ENCODE measurements at regions not wholly inside any gene's neighbourhood (a gene's known extent, or its start where the extent isn't known, plus 50 kb on each side); places are given as distances from the start of the nearest gene placed in this dataset.

GRCh38 chr4:125091101-125091500 is 223.7 kb upstream of the FAT4 start:
- peaks cover 0 to 3% of the 10 kb centered on the region in 2 donors for H3K9me3 Mint-ChIP-seq
- H3K4me3 Mint-ChIP-seq, result no peak overlapping the region
- no peak overlapping the region for H3K27ac Mint-ChIP-seq
- ATAC-seq (replicated peaks in 1 of 2) (no peak), DNase-seq (no peak)
- H3K4me1 Mint-ChIP-seq (ENCODE audit: low read depth), result no peaks in the 10 kb centered on the region
- no peaks in the 10 kb centered on the region for H3K27me3 Mint-ChIP-seq (ENCODE audit: low read depth)
- H3K36me3 Mint-ChIP-seq (ENCODE audit: insufficient read depth in 2 of 2), result no peaks in the 10 kb centered on the region

GRCh38 chr4:125084608-125085007 is 230.1 kb upstream of the FAT4 start:
- Mint-ChIP-seq H3K27me3 (ENCODE audit: low read depth) (no peaks in the 10 kb centered on the region), H3K4me1 (ENCODE audit: low read depth) (no peaks in the 10 kb centered on the region), H3K4me3 (no peak overlapping the region), H3K36me3 (ENCODE audit: insufficient read depth in 2 of 2) (no peaks in the 10 kb centered on the region), H3K27ac (no peak overlapping the region), H3K9me3 (peaks cover 3 to 5% of the 10 kb centered on the region in 2 donors)
- no peak for ATAC-seq (replicated peaks in 1 of 2)
- DNase-seq, result no peak

GRCh38 chr4:125082729-125083417 is 231.9 kb upstream of the FAT4 start:
- no peak for ATAC-seq (replicated peaks in 1 of 2)
- H3K4me1 Mint-ChIP-seq (ENCODE audit: low read depth), result no peaks in the 10 kb centered on the region
- DNase-seq, result no peak
- H3K9me3 Mint-ChIP-seq, result peaks cover 3 to 5% of the 10 kb centered on the region in 2 donors
- H3K36me3 Mint-ChIP-seq (ENCODE audit: insufficient read depth in 2 of 2), result no peaks in the 10 kb centered on the region
- H3K27me3 Mint-ChIP-seq (ENCODE audit: low read depth), result no peaks in the 10 kb centered on the region
- H3K27ac Mint-ChIP-seq, result no peak overlapping the region
- no peak overlapping the region for H3K4me3 Mint-ChIP-seq

- no peaks in the 10 kb centered on the region for H3K4me1 Mint-ChIP-seq (ENCODE audit: low read depth)
- H3K4me3 Mint-ChIP-seq, result no peak overlapping the region
- no peak for ATAC-seq (replicated peaks in 1 of 2)
- H3K27me3 Mint-ChIP-seq (ENCODE audit: low read depth), result no peaks in the 10 kb centered on the region
- no peaks in the 10 kb centered on the region for H3K36me3 Mint-ChIP-seq (ENCODE audit: insufficient read depth in 2 of 2)
- peaks cover 2 to 5% of the 10 kb centered on the region in 2 donors for H3K9me3 Mint-ChIP-seq
- H3K27ac Mint-ChIP-seq, result no peak overlapping the region
- no peak for DNase-seq
Observed at GRCh38 chr4:125072269-125072668, 242.5 kb upstream of the FAT4 start.

- no peak for ATAC-seq (replicated peaks in 1 of 2)
- H3K9me3 Mint-ChIP-seq, result peaks cover 4 to 9% of the 10 kb centered on the region in 2 donors
- DNase-seq, result no peak
- H3K4me3 Mint-ChIP-seq, result no peak overlapping the region
- H3K4me1 Mint-ChIP-seq (ENCODE audit: low read depth), result no peaks in the 10 kb centered on the region
- H3K27ac Mint-ChIP-seq, result no peak overlapping the region
- H3K36me3 Mint-ChIP-seq (ENCODE audit: insufficient read depth in 2 of 2), result peaks cover 0 to 2% of the 10 kb centered on the region in 2 donors
- H3K27me3 Mint-ChIP-seq (ENCODE audit: low read depth), result no peaks in the 10 kb centered on the region
Observed at GRCh38 chr4:125070861-125071260, 243.9 kb upstream of the FAT4 start.

GRCh38 chr4:125062115-125063050 is 252.4 kb upstream of the FAT4 start:
- H3K36me3 Mint-ChIP-seq (ENCODE audit: insufficient read depth in 2 of 2), result peaks cover 0 to 2% of the 10 kb centered on the region in 2 donors
- no peak for ATAC-seq (replicated peaks in 1 of 2)
- no peak overlapping the region for H3K4me3 Mint-ChIP-seq
- H3K27ac Mint-ChIP-seq, result no peak overlapping the region
- H3K27me3 Mint-ChIP-seq (ENCODE audit: low read depth), result no peaks in the 10 kb centered on the region
- DNase-seq, result no peak
- peaks cover 2 to 3% of the 10 kb centered on the region in 2 donors for H3K9me3 Mint-ChIP-seq
- no peaks in the 10 kb centered on the region for H3K4me1 Mint-ChIP-seq (ENCODE audit: low read depth)

GRCh38 chr4:125060376-125060775 is 254.4 kb upstream of the FAT4 start:
- H3K4me1 Mint-ChIP-seq (ENCODE audit: low read depth), result no peaks in the 10 kb centered on the region
- ATAC-seq (replicated peaks in 1 of 2), result no peak
- H3K27me3 Mint-ChIP-seq (ENCODE audit: low read depth), result no peaks in the 10 kb centered on the region
- no peaks in the 10 kb centered on the region for H3K9me3 Mint-ChIP-seq
- DNase-seq, result no peak
- no peak overlapping the region for H3K4me3 Mint-ChIP-seq
- H3K27ac Mint-ChIP-seq, result no peak overlapping the region
- H3K36me3 Mint-ChIP-seq (ENCODE audit: insufficient read depth in 2 of 2), result no peaks in the 10 kb centered on the region

- H3K27me3 Mint-ChIP-seq (ENCODE audit: low read depth), result no peaks in the 10 kb centered on the region
- H3K4me3 Mint-ChIP-seq, result no peak overlapping the region
- no peaks in the 10 kb centered on the region for H3K4me1 Mint-ChIP-seq (ENCODE audit: low read depth)
- H3K9me3 Mint-ChIP-seq, result peaks cover 3 to 7% of the 10 kb centered on the region in 2 donors
- DNase-seq (no peak), ATAC-seq (replicated peaks in 1 of 2) (no peak)
- H3K36me3 Mint-ChIP-seq (ENCODE audit: insufficient read depth in 2 of 2), result no peaks in the 10 kb centered on the region
- no peak overlapping the region for H3K27ac Mint-ChIP-seq
Observed at GRCh38 chr4:125049711-125050110, 265.0 kb upstream of the FAT4 start.

- ATAC-seq (replicated peaks in 1 of 2) (no peak), DNase-seq (no peak)
- Mint-ChIP-seq H3K27me3 (ENCODE audit: low read depth) (no peaks in the 10 kb centered on the region), H3K4me1 (ENCODE audit: low read depth) (no peaks in the 10 kb centered on the region), H3K27ac (no peak overlapping the region), H3K4me3 (no peak overlapping the region), H3K9me3 (peaks cover 4 to 7% of the 10 kb centered on the region in 2 donors), H3K36me3 (ENCODE audit: insufficient read depth in 2 of 2) (no peaks in the 10 kb centered on the region)
Observed at GRCh38 chr4:125045311-125045710, 269.4 kb upstream of the FAT4 start.

- no peak overlapping the region for H3K27ac Mint-ChIP-seq
- peaks cover 4 to 7% of the 10 kb centered on the region in 2 donors for H3K9me3 Mint-ChIP-seq
- no peaks in the 10 kb centered on the region for H3K36me3 Mint-ChIP-seq (ENCODE audit: insufficient read depth in 2 of 2)
- no peak overlapping the region for H3K4me3 Mint-ChIP-seq
- no peaks in the 10 kb centered on the region for H3K4me1 Mint-ChIP-seq (ENCODE audit: low read depth)
- H3K27me3 Mint-ChIP-seq (ENCODE audit: low read depth), result no peaks in the 10 kb centered on the region
- no peak for ATAC-seq (replicated peaks in 1 of 2)
- DNase-seq, result no peak
Observed at GRCh38 chr4:125044886-125045285, 269.9 kb upstream of the FAT4 start.

- Mint-ChIP-seq H3K27ac (no peak overlapping the region), H3K27me3 (ENCODE audit: low read depth) (no peaks in the 10 kb centered on the region), H3K36me3 (ENCODE audit: insufficient read depth in 2 of 2) (no peaks in the 10 kb centered on the region), H3K4me1 (ENCODE audit: low read depth) (no peaks in the 10 kb centered on the region), H3K4me3 (no peak overlapping the region), H3K9me3 (peaks cover 4% of the 10 kb centered on the region in 2 donors)
- no peak for ATAC-seq (replicated peaks in 1 of 2)
- DNase-seq, result no peak
Observed at GRCh38 chr4:125043486-125043885, 271.3 kb upstream of the FAT4 start.

- ATAC-seq (replicated peaks in 1 of 2) (no peak), DNase-seq (no peak)
- no peak overlapping the region for H3K4me3 Mint-ChIP-seq
- peaks cover 2 to 4% of the 10 kb centered on the region in 2 donors for H3K9me3 Mint-ChIP-seq
- H3K27ac Mint-ChIP-seq, result no peak overlapping the region
- no peaks in the 10 kb centered on the region for H3K4me1 Mint-ChIP-seq (ENCODE audit: low read depth)
- no peaks in the 10 kb centered on the region for H3K36me3 Mint-ChIP-seq (ENCODE audit: insufficient read depth in 2 of 2)
- no peaks in the 10 kb centered on the region for H3K27me3 Mint-ChIP-seq (ENCODE audit: low read depth)
Observed at GRCh38 chr4:125042041-125042440, 272.7 kb upstream of the FAT4 start.

- no peak overlapping the region for H3K27ac Mint-ChIP-seq
- DNase-seq, result no peak
- no peaks in the 10 kb centered on the region for H3K36me3 Mint-ChIP-seq (ENCODE audit: insufficient read depth in 2 of 2)
- ATAC-seq (replicated peaks in 1 of 2), result no peak
- H3K27me3 Mint-ChIP-seq (ENCODE audit: low read depth), result no peaks in the 10 kb centered on the region
- H3K4me3 Mint-ChIP-seq, result no peak overlapping the region
- no peaks in the 10 kb centered on the region for H3K4me1 Mint-ChIP-seq (ENCODE audit: low read depth)
- peaks cover 0 to 2% of the 10 kb centered on the region in 2 donors for H3K9me3 Mint-ChIP-seq
Observed at GRCh38 chr4:125041372-125041930, 273.3 kb upstream of the FAT4 start.
